22Rv1 (cell line): ENCODE measurements at regions not wholly inside any gene's neighbourhood (a gene's known extent, or its start where the extent isn't known, plus 50 kb on each side); places are given as distances from the start of the nearest gene placed in this dataset.

Source experiments
- CTCF ChIP-seq: fragments of 450-650 bp; IDR thresholded peaks from 2 replicates; pipeline ENCODE4 v1.5.1; 2017; ENCODE audit warnings: mild to moderate bottlenecking
- ZFX ChIP-seq: fragments of 450-650 bp; IDR thresholded peaks from 2 replicates; pipeline ENCODE4 v1.6.1; 2017; ENCODE audit warnings: antibody characterized with exemption, borderline replicate concordance

GRCh38 chr16:76182041-76182635 lies 95.1 kb upstream of the CNTNAP4 start:
- TF ChIP-seq CTCF: no peak
- no peak for TF ChIP-seq ZFX
